IMR-90 (cell line): ENCODE measurements at regions not wholly inside any gene's neighbourhood (a gene's known extent, or its start where the extent isn't known, plus 50 kb on each side); places are given as distances from the start of the nearest gene placed in this dataset.

Experiments used
- ATAC-seq: fragments of 200-7000 bp; cut with Tn5 transposase; 2 replicates; pipeline ENCODE4 v1.9.1; 2020; ENCODE audit warnings: low read depth, mild to moderate bottlenecking, moderate library complexity
- BruUV-seq: library from RNA; stranded (reverse); fragments of 400-500 nt; replicated peaks from 2 replicates; lab custom pipeline; 2021; lab: Mats Ljungman, UMichigan
- CTCF ChIA-PET: fragments of 300-600 bp; formaldehyde crosslinking; extraction: SDS; loops from one replicate; lab custom pipeline; 2021; ENCODE audit warnings: antibody characterized with exemption; lab: Yijun Ruan, JAX
- POLR2A ChIA-PET: fragments of 300-600 bp; sonication (Branson Sonifier 250); formaldehyde crosslinking; loops from one replicate; lab custom pipeline; 2022; ENCODE audit warnings: antibody characterized with exemption; ENCODE audit not compliant: unreplicated experiment; lab: Charles Lee
- DNase-seq: peaks from one replicate; pipeline ENCODE4 v3.0.0; 2013
- H2AFZ ChIP-seq: replicated peaks from 2 replicates; pipeline ENCODE3; 2013; ENCODE audit warnings: low read length, mild to moderate bottlenecking; ENCODE audit not compliant: poor library complexity
- H2AK5ac ChIP-seq: 2 replicates; pipeline ENCODE4 v1.6.1; 2013; ENCODE audit warnings: low read depth, low read length, inconsistent platforms
- H2AK9ac ChIP-seq: replicated peaks from 2 replicates; pipeline ENCODE3; 2013; ENCODE audit warnings: mild to moderate bottlenecking, low read depth, low read length, moderate library complexity; ENCODE audit not compliant: poor library complexity
- H2BK120ac ChIP-seq: 2 replicates; pipeline ENCODE4 v1.6.1; 2013; ENCODE audit warnings: low read depth, low read length, inconsistent platforms
- H2BK15ac ChIP-seq: 3 replicates; pipeline ENCODE4 v1.6.1; 2013; ENCODE audit warnings: low read depth, low read length, inconsistent platforms
- H2BK20ac ChIP-seq: 2 replicates; pipeline ENCODE4 v1.6.1; 2013; ENCODE audit warnings: low read depth, mild to moderate bottlenecking, inconsistent platforms, low read length, moderate library complexity
- H2BK5ac ChIP-seq: 2 replicates; pipeline ENCODE4 v1.6.1; 2013; ENCODE audit warnings: mild to moderate bottlenecking, low read depth, low read length, inconsistent platforms; ENCODE audit not compliant: poor library complexity, severe bottlenecking
- H3K14ac ChIP-seq: replicated peaks from 2 replicates; pipeline ENCODE4 v1.6.1; 2013; ENCODE audit warnings: low read depth, low read length, inconsistent platforms
- H3K18ac ChIP-seq: 2 replicates; pipeline ENCODE4 v1.6.1; 2013; ENCODE audit warnings: low read depth, low read length, control low read depth
- H3K23ac ChIP-seq: 2 replicates; pipeline ENCODE4 v1.6.1; 2013; ENCODE audit warnings: low read depth, low read length, inconsistent platforms
- H3K27ac ChIP-seq: 2 replicates; pipeline ENCODE4 v1.5.1; 2013; ENCODE audit warnings: mild to moderate bottlenecking, control low read depth, low read length; ENCODE audit not compliant: insufficient read depth
- H3K27me3 ChIP-seq: 2 replicates; pipeline ENCODE4 v1.6.1; 2013; ENCODE audit warnings: low read length; ENCODE audit not compliant: control insufficient read depth, insufficient read depth
- H3K36me3 ChIP-seq: 2 replicates; pipeline ENCODE4 v1.6.1; 2013; ENCODE audit warnings: low read length, mixed read lengths; ENCODE audit not compliant: control insufficient read depth, insufficient read depth
- H3K4ac ChIP-seq: 2 replicates; pipeline ENCODE4 v1.6.1; 2013; ENCODE audit warnings: low read depth, low read length, inconsistent platforms
- H3K4me1 ChIP-seq: 2 replicates; pipeline ENCODE4 v1.6.1; 2013; ENCODE audit warnings: low read length, mixed read lengths; ENCODE audit not compliant: control insufficient read depth, insufficient read depth
- H3K4me2 ChIP-seq: 2 replicates; pipeline ENCODE4 v1.6.1; 2013; ENCODE audit warnings: low read depth, mild to moderate bottlenecking, control low read depth, low read length, moderate library complexity
- H3K4me3 ChIP-seq: 2 replicates; pipeline ENCODE4 v1.5.1; 2013; ENCODE audit warnings: low read depth, mild to moderate bottlenecking, control low read depth, low read length, moderate library complexity; ENCODE audit not compliant: insufficient read depth
- H3K56ac ChIP-seq: 2 replicates; pipeline ENCODE4 v1.6.1; 2013; ENCODE audit warnings: low read length, inconsistent platforms; ENCODE audit not compliant: insufficient read depth; ENCODE audit errors: extremely low read depth
- H3K79me1 ChIP-seq, 2 experiments: 2 replicates each; pipeline ENCODE4 v1.6.1; 2013; ENCODE audit warnings: low read length in 2 of 2, inconsistent platforms in 1 of 2, low read depth in 1 of 2
- H3K9ac ChIP-seq: 2 replicates; pipeline ENCODE4 v1.6.1; 2013; ENCODE audit warnings: low read depth, low read length, control low read depth
- H3K9me1 ChIP-seq: 2 replicates; pipeline ENCODE4 v1.6.1; 2013; ENCODE audit warnings: low read length, inconsistent platforms; ENCODE audit not compliant: insufficient read depth
- H3K9me3 ChIP-seq: 2 replicates; pipeline ENCODE4 v1.6.1; 2013; ENCODE audit warnings: low read length; ENCODE audit not compliant: control insufficient read depth, insufficient read depth
- H4K20me1 ChIP-seq: 2 replicates; pipeline ENCODE4 v1.6.1; 2013; ENCODE audit warnings: low read length, inconsistent platforms; ENCODE audit not compliant: insufficient read depth
- H4K5ac ChIP-seq: 2 replicates; pipeline ENCODE4 v1.6.1; 2013; ENCODE audit warnings: mild to moderate bottlenecking, low read depth, low read length, control low read depth
- H4K8ac ChIP-seq, 2 experiments: 2 replicates each; pipeline ENCODE4 v1.6.1; 2013; ENCODE audit warnings: low read depth in 2 of 2, low read length in 2 of 2, control low read depth in 1 of 2, inconsistent platforms in 1 of 2
- H4K91ac ChIP-seq: 2 replicates; pipeline ENCODE4 v1.6.1; 2013; ENCODE audit warnings: low read depth, low read length, inconsistent platforms; ENCODE audit not compliant: insufficient read depth
- CHD1 ChIP-seq: IDR thresholded peaks from 2 replicates; pipeline ENCODE4 v1.6.1; 2012; ENCODE audit warnings: low read depth, low read length, improper control_type of control experiment
- NFE2L2 ChIP-seq: fragments of 150-350 bp; IDR thresholded peaks from 2 replicates; pipeline ENCODE4 v1.6.1; 2016; ENCODE audit warnings: low read depth, mild to moderate bottlenecking, low read length
- WGBS, 2 experiments: methylation state at CpG; one replicate each; pipeline versions ENCODE4 v1.1.5 to v1.1.7; 2013; ENCODE audit warnings: missing lambda C conversion rate in 2 of 2; ENCODE audit not compliant: insufficient read length in 1 of 2; ENCODE audit errors: extremely low coverage in 2 of 2; 5-methylcytosine and 5-hydroxymethylcytosine counted together
- dilution Hi-C: fragments of 300-500 bp; cut with HindIII; formaldehyde crosslinking; loops from one replicate; pipeline ENCODE4 v1.14.3; 2018; ENCODE audit warnings: low sequenced_read_pairs; ENCODE audit not compliant: unreplicated experiment
- in situ Hi-C: fragments of 300-500 bp; cut with MboI; formaldehyde crosslinking; loops from 3 replicates; pipeline ENCODE4 v1.14.3; 2019; ENCODE audit warnings: low sequenced_read_pairs, inconsistent platforms, mixed read lengths
- intact Hi-C: fragments of 100-400 bp; cut with micrococcal nuclease; formaldehyde crosslinking; loops from 2 replicates; pipeline ENCODE4 v1.10.0; 2022
- TF ChIP-seq, protein P1 (sequence below): fragments of 150-350 bp; IDR thresholded peaks from 2 replicates; pipeline ENCODE4 v1.6.1; 2016; ENCODE audit warnings: low read depth, mild to moderate bottlenecking, low read length, moderate library complexity, borderline replicate concordance

DNA sequence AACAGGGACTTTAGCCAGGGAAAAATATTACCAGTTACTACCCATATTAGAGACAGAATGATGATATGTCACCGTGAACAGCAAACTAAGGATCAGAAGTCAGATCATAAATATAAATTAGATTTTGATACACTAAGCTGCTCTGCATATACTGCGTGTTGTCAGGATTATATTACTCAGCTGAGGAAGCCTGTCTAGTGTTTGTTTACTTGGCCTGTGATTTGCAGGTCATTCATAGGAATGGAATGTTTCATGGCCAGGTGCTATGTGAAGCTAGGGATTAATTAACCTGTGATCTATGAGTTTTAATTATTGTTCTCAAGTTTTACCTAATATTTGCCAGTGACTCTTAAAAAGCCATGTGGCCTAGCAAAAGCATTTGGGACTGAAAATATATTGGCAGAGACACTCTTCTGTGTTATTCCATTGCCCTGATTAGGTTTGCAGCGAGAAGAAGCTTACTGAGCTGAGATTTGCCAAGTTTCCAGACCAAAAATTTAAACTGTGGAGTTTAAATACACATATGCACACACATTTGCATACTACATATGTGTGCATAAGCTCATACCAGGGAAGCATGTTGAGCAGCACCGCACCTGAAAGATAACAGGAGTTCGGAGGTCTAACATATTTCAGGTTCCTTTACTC is 496.3 kb upstream of the GRIA1 start:
- in situ Hi-C loops = no loop called here
- Histone ChIP-seq H3K9me1 (no peaks in the 10 kb centered on the region), H2BK5ac (no peak overlapping the region), H3K18ac (no peak overlapping the region), H3K9ac (no peak overlapping the region), H4K20me1 (no peaks in the 10 kb centered on the region), H2AK5ac (no peak overlapping the region), H3K4ac (no peak overlapping the region), H3K36me3 (no peaks in the 10 kb centered on the region), H3K4me1 (no peaks in the 10 kb centered on the region), H3K14ac (no peak overlapping the region), H2AFZ (no peak overlapping the region), H2BK15ac (no peak overlapping the region), H4K5ac (no peak overlapping the region), H3K4me2 (no peak overlapping the region), H3K23ac (no peak overlapping the region), H3K9me3 (peaks cover 6% of the 10 kb centered on the region), H2BK20ac (no peak overlapping the region), H3K56ac (no peak overlapping the region), H2AK9ac (no peak overlapping the region), H4K91ac (no peak overlapping the region), H3K27ac (no peak overlapping the region), H4K8ac (no peak overlapping the region), H3K27me3 (no peaks in the 10 kb centered on the region), H3K4me3 (no peak overlapping the region), H2BK120ac (no peak overlapping the region), H3K79me1 (no peaks in the 10 kb centered on the region)
- no CpG with 5 or more reads among the region's 5 CpGs for WGBS, 2 experiments
- dilution Hi-C loops = no loop called here
- CTCF ChIA-PET = interaction anchor here (1.1 kb wide), 1 partner anchor 8 kb away, joined by 3 read pairs; no protein-coding TSS in a partner anchor
- DNase-seq (no peak), ATAC-seq (no peak)
- no TSS peak for BruUV-seq
- TF ChIP-seq NFE2L2 = no peak
- TF ChIP-seq CHD1 = no peak
- TF ChIP-seq, protein P1, sequence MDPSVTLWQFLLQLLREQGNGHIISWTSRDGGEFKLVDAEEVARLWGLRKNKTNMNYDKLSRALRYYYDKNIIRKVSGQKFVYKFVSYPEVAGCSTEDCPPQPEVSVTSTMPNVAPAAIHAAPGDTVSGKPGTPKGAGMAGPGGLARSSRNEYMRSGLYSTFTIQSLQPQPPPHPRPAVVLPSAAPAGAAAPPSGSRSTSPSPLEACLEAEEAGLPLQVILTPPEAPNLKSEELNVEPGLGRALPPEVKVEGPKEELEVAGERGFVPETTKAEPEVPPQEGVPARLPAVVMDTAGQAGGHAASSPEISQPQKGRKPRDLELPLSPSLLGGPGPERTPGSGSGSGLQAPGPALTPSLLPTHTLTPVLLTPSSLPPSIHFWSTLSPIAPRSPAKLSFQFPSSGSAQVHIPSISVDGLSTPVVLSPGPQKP = no peak
- intact Hi-C loops = no loop called here
- POLR2A ChIA-PET = no interaction called here
